NCI-H187 (cell line): ENCODE measurements at regions not wholly inside any gene's neighbourhood (a gene's known extent, or its start where the extent isn't known, plus 50 kb on each side); places are given as distances from the start of the nearest gene placed in this dataset.
"Not testable (repeated sequence)": the region's sequence is repeated elsewhere in the genome, so short reads cannot be mapped to it uniquely, and the experiment has no call there.

Experiments
- DNase-seq, 2 experiments: peaks; one replicate each; lab custom pipeline; 2025; lab: John Stamatoyannopoulos, UW

GRCh38 chr4:101670370-101670769 lies 120.2 kb upstream of the BANK1 start:
- no peak for DNase-seq

- DNase-seq = no peak
These were observed 120.7 kb upstream of the BANK1 start for GRCh38 chr4:101669832-101670188.

GRCh38 chr4:101669138-101669831 lies 121.2 kb upstream of the BANK1 start:
- DNase-seq = no peak

GRCh38 chr4:101667348-101667747 lies 123.2 kb upstream of the BANK1 start:
- no peak for DNase-seq

GRCh38 chr4:101660607-101661006 lies 129.9 kb upstream of the BANK1 start:
- no peak for DNase-seq

- DNase-seq = no peak
These were observed 134.7 kb upstream of the BANK1 start for GRCh38 chr4:101655857-101656256.

GRCh38 chr4:101655005-101655404 lies 135.5 kb upstream of the BANK1 start:
- DNase-seq = no peak

GRCh38 chr4:101651778-101652177 lies 138.8 kb upstream of the BANK1 start:
- DNase-seq = no peak

GRCh38 chr4:101649790-101650515 lies 140.6 kb upstream of the BANK1 start:
- DNase-seq = no peak

- no peak for DNase-seq
These were observed 142.9 kb upstream of the BANK1 start for GRCh38 chr4:101647710-101648034.

- DNase-seq = no peak
These were observed 146.0 kb upstream of the BANK1 start for GRCh38 chr4:101644516-101644915.

- no peak for DNase-seq
These were observed 147.2 kb upstream of the BANK1 start for GRCh38 chr4:101643186-101643837.

- DNase-seq = not testable (repeated sequence)
These were observed 157.8 kb upstream of the BANK1 start for GRCh38 chr4:101632766-101633165.

- no peak for DNase-seq
These were observed 160.1 kb upstream of the BANK1 start for GRCh38 chr4:101630319-101630986.

- DNase-seq = no peak
These were observed 169.4 kb upstream of the BANK1 start for GRCh38 chr4:101621120-101621519.

GRCh38 chr4:101615652-101616051 lies 174.9 kb upstream of the BANK1 start:
- DNase-seq = no peak

- not testable (repeated sequence) for DNase-seq
These were observed 183.5 kb upstream of the BANK1 start for GRCh38 chr4:101606989-101607388.

- no peak for DNase-seq
These were observed 185.6 kb upstream of the BANK1 start for GRCh38 chr4:101604976-101605375.

GRCh38 chr4:101600287-101600686 lies 190.2 kb upstream of the BANK1 start:
- DNase-seq = no peak

- no peak for DNase-seq
These were observed 190.9 kb upstream of the BANK1 start for GRCh38 chr4:101599620-101600019.

- no peak for DNase-seq
These were observed 193.6 kb upstream of the BANK1 start for GRCh38 chr4:101596781-101597552.

- DNase-seq = no peak
These were observed 195.9 kb upstream of the BANK1 start for GRCh38 chr4:101594588-101594987.
